ENCODE measurements at regions not wholly inside any gene's neighbourhood (a gene's known extent, or its start where the extent isn't known, plus 50 kb on each side); places are given as distances from the start of the nearest gene placed in this dataset.
"Not testable (repeated sequence)": the region's sequence is repeated elsewhere in the genome, so short reads cannot be mapped to it uniquely, and the experiment has no call there.

GRCh38 chr2:167575276-167575675 is 672.1 kb downstream of the STK39 start:
- Histone ChIP-seq H3K27ac (ENCODE audit: low read depth, low read length) (no peak overlapping the region), H3K4me1 (ENCODE audit: control insufficient read depth, insufficient read depth, low read length) (no peaks in the 10 kb centered on the region), H3K27me3 (ENCODE audit: control insufficient read depth, insufficient read depth, low read length) (no peaks in the 10 kb centered on the region), H3K36me3 (ENCODE audit: control insufficient read depth, insufficient read depth, low read length) (no peaks in the 10 kb centered on the region), H3K4me3 (ENCODE audit: low read depth, low read length) (no peak overlapping the region), H3K9me3 (ENCODE audit: control insufficient read depth, insufficient read depth, low read length) (no peaks in the 10 kb centered on the region)
- no peak for DNase-seq (ENCODE audit: low read depth in 4 of 6, low spot score in 6 of 6)

GRCh38 chr2:167572883-167573619 is 674.3 kb downstream of the STK39 start:
- Histone ChIP-seq H3K4me1 (ENCODE audit: control insufficient read depth, insufficient read depth, low read length) (no peaks in the 10 kb centered on the region), H3K9me3 (ENCODE audit: control insufficient read depth, insufficient read depth, low read length) (no peaks in the 10 kb centered on the region), H3K27ac (ENCODE audit: low read depth, low read length) (no peak overlapping the region), H3K27me3 (ENCODE audit: control insufficient read depth, insufficient read depth, low read length) (no peaks in the 10 kb centered on the region), H3K36me3 (ENCODE audit: control insufficient read depth, insufficient read depth, low read length) (no peaks in the 10 kb centered on the region), H3K4me3 (ENCODE audit: low read depth, low read length) (no peak overlapping the region)
- WGBS (ENCODE audit: insufficient coverage): no CpG with 5 or more reads among the region's 1 CpG
- DNase-seq (ENCODE audit: low read depth in 4 of 6, low spot score in 6 of 6): peak in 1 of 6 donors; percentile 77

GRCh38 chr2:167570370-167570769 is 677.0 kb downstream of the STK39 start:
- Histone ChIP-seq H3K4me3 (ENCODE audit: low read depth, low read length) (no peak overlapping the region), H3K36me3 (ENCODE audit: control insufficient read depth, insufficient read depth, low read length) (no peaks in the 10 kb centered on the region), H3K27ac (ENCODE audit: low read depth, low read length) (no peak overlapping the region), H3K27me3 (ENCODE audit: control insufficient read depth, insufficient read depth, low read length) (no peaks in the 10 kb centered on the region), H3K4me1 (ENCODE audit: control insufficient read depth, insufficient read depth, low read length) (no peaks in the 10 kb centered on the region), H3K9me3 (ENCODE audit: control insufficient read depth, insufficient read depth, low read length) (no peaks in the 10 kb centered on the region)
- WGBS (ENCODE audit: insufficient coverage): 83% methylated on average over 1 of the region's 3 CpGs
- DNase-seq (ENCODE audit: low read depth in 4 of 6, low spot score in 6 of 6): no peak

- WGBS (ENCODE audit: insufficient coverage): 95% methylated on average over 10 of the region's 66 CpGs
- not testable (repeated sequence) for H3K27me3 ChIP-seq (ENCODE audit: control insufficient read depth, insufficient read depth, low read length); H3K4me3 ChIP-seq (ENCODE audit: low read depth, low read length); DNase-seq (ENCODE audit: low read depth in 4 of 6, low spot score in 6 of 6); H3K9me3 ChIP-seq (ENCODE audit: control insufficient read depth, insufficient read depth, low read length); H3K27ac ChIP-seq (ENCODE audit: low read depth, low read length); H3K4me1 ChIP-seq (ENCODE audit: control insufficient read depth, insufficient read depth, low read length); H3K36me3 ChIP-seq (ENCODE audit: control insufficient read depth, insufficient read depth, low read length)
Measured at GRCh38 chr2:167563885-167564619, 675.8 kb downstream of the XIRP2 start.

GRCh38 chr2:167558272-167558991 is 670.2 kb downstream of the XIRP2 start:
- H3K27ac ChIP-seq (ENCODE audit: low read depth, low read length); H3K9me3 ChIP-seq (ENCODE audit: control insufficient read depth, insufficient read depth, low read length); H3K4me3 ChIP-seq (ENCODE audit: low read depth, low read length); H3K27me3 ChIP-seq (ENCODE audit: control insufficient read depth, insufficient read depth, low read length); DNase-seq (ENCODE audit: low read depth in 4 of 6, low spot score in 6 of 6); H3K4me1 ChIP-seq (ENCODE audit: control insufficient read depth, insufficient read depth, low read length); H3K36me3 ChIP-seq (ENCODE audit: control insufficient read depth, insufficient read depth, low read length): not testable (repeated sequence)
- 98% methylated on average over 12 of the region's 20 CpGs for WGBS (ENCODE audit: insufficient coverage)

- Histone ChIP-seq H3K27me3 (ENCODE audit: control insufficient read depth, insufficient read depth, low read length) (no peaks in the 10 kb centered on the region), H3K27ac (ENCODE audit: low read depth, low read length) (no peak overlapping the region), H3K9me3 (ENCODE audit: control insufficient read depth, insufficient read depth, low read length) (no peaks in the 10 kb centered on the region), H3K36me3 (ENCODE audit: control insufficient read depth, insufficient read depth, low read length) (no peaks in the 10 kb centered on the region), H3K4me1 (ENCODE audit: control insufficient read depth, insufficient read depth, low read length) (no peaks in the 10 kb centered on the region), H3K4me3 (ENCODE audit: low read depth, low read length) (no peak overlapping the region)
- DNase-seq (ENCODE audit: low read depth in 4 of 6, low spot score in 6 of 6): no peak
- WGBS (ENCODE audit: insufficient coverage): no CpG with 5 or more reads among the region's 2 CpGs
Measured at GRCh38 chr2:167555098-167555720, 666.9 kb downstream of the XIRP2 start.

GRCh38 chr2:167553635-167554034 is 665.4 kb downstream of the XIRP2 start:
- DNase-seq (ENCODE audit: low read depth in 4 of 6, low spot score in 6 of 6): no peak
- 100% methylated on average over 1 of the region's 2 CpGs for WGBS (ENCODE audit: insufficient coverage)

GRCh38 chr2:167551416-167551815 is 663.1 kb downstream of the XIRP2 start:
- Histone ChIP-seq H3K36me3 (ENCODE audit: control insufficient read depth, insufficient read depth, low read length) (no peaks in the 10 kb centered on the region), H3K4me3 (ENCODE audit: low read depth, low read length) (no peak overlapping the region), H3K27me3 (ENCODE audit: control insufficient read depth, insufficient read depth, low read length) (no peaks in the 10 kb centered on the region), H3K27ac (ENCODE audit: low read depth, low read length) (no peak overlapping the region), H3K9me3 (ENCODE audit: control insufficient read depth, insufficient read depth, low read length) (no peaks in the 10 kb centered on the region), H3K4me1 (ENCODE audit: control insufficient read depth, insufficient read depth, low read length) (peaks cover 4% of the 10 kb centered on the region)
- peak in 1 of 6 donors; percentile 62 for DNase-seq (ENCODE audit: low read depth in 4 of 6, low spot score in 6 of 6)
- WGBS (ENCODE audit: insufficient coverage): 79% methylated on average over 2 of the region's 4 CpGs

More at GRCh38 chr2:167553635-167554034, 665.4 kb downstream of the XIRP2 start:
- Histone ChIP-seq H3K27ac (ENCODE audit: low read depth, low read length) (no peak overlapping the region), H3K27me3 (ENCODE audit: control insufficient read depth, insufficient read depth, low read length) (no peaks in the 10 kb centered on the region), H3K9me3 (ENCODE audit: control insufficient read depth, insufficient read depth, low read length) (no peaks in the 10 kb centered on the region), H3K4me1 (ENCODE audit: control insufficient read depth, insufficient read depth, low read length) (no peaks in the 10 kb centered on the region), H3K36me3 (ENCODE audit: control insufficient read depth, insufficient read depth, low read length) (no peaks in the 10 kb centered on the region), H3K4me3 (ENCODE audit: low read depth, low read length) (no peak overlapping the region)

- DNase-seq (ENCODE audit: low read depth in 4 of 6, low spot score in 6 of 6): peak in 2 of 6 donors; percentile 18 to 33
- H3K4me1 ChIP-seq (ENCODE audit: control insufficient read depth, insufficient read depth, low read length): peaks cover 4% of the 10 kb centered on the region
- no peaks in the 10 kb centered on the region for H3K9me3 ChIP-seq (ENCODE audit: control insufficient read depth, insufficient read depth, low read length)
- no peak overlapping the region for H3K27ac ChIP-seq (ENCODE audit: low read depth, low read length)
- no peaks in the 10 kb centered on the region for H3K36me3 ChIP-seq (ENCODE audit: control insufficient read depth, insufficient read depth, low read length)
- no peaks in the 10 kb centered on the region for H3K27me3 ChIP-seq (ENCODE audit: control insufficient read depth, insufficient read depth, low read length)
- WGBS (ENCODE audit: insufficient coverage): no CpG with 5 or more reads among the region's 1 CpG
- H3K4me3 ChIP-seq (ENCODE audit: low read depth, low read length): no peak overlapping the region
Measured at GRCh38 chr2:167550448-167550847, 662.2 kb downstream of the XIRP2 start.

Data from spinal cord (tissue), 9 donors.